HL-60 (cell line): ENCODE measurements at regions not wholly inside any gene's neighbourhood (a gene's known extent, or its start where the extent isn't known, plus 50 kb on each side); places are given as distances from the start of the nearest gene placed in this dataset.
"Not testable (repeated sequence)": the region's sequence is repeated elsewhere in the genome, so short reads cannot be mapped to it uniquely, and the experiment has no call there.

Source experiments
- DNase-seq, 2 experiments: peaks; one replicate each; pipeline ENCODE4 v3.0.0-alpha.2; 2010 to 2020; ENCODE audit warnings: low read depth in 1 of 2, low spot score in 1 of 2
- H3K27ac ChIP-seq: fragments of 250-450 bp; sonication (Bioruptor Pico); replicated peaks from 2 replicates; pipeline ENCODE4 v1.5.1; 2020; ENCODE audit warnings: mild to moderate bottlenecking, moderate library complexity
- H3K27me3 ChIP-seq: fragments of 250-450 bp; sonication (Bioruptor Pico); 2 replicates; pipeline ENCODE4 v1.5.1; 2021; ENCODE audit warnings: mild to moderate bottlenecking, moderate library complexity; ENCODE audit not compliant: insufficient read depth, poor library complexity, severe bottlenecking
- H3K4me3 ChIP-seq: replicated peaks from 2 replicates; pipeline ENCODE4 v1.5.1; 2011; ENCODE audit warnings: mild to moderate bottlenecking, control low read depth, low read length; ENCODE audit not compliant: insufficient read depth
- CTCF ChIP-seq: IDR thresholded peaks from one replicate; pipeline ENCODE4 v1.5.1; 2011; ENCODE audit warnings: low read length, control low read depth, inconsistent platforms; ENCODE audit not compliant: insufficient read depth
- GABPA ChIP-seq: IDR thresholded peaks from 2 replicates; pipeline ENCODE4 v1.6.1; 2012; ENCODE audit warnings: low read depth
- POLR2AphosphoS5 ChIP-seq: IDR thresholded peaks from 2 replicates; pipeline ENCODE4 v1.6.1; 2012; ENCODE audit warnings: low read depth
- REST ChIP-seq: IDR thresholded peaks from 2 replicates; pipeline ENCODE4 v1.6.1; 2012; ENCODE audit warnings: low read depth; ENCODE audit not compliant: insufficient replicate concordance
- SPI1 ChIP-seq: IDR thresholded peaks from 2 replicates; pipeline ENCODE4 v1.6.1; 2012; ENCODE audit warnings: low read depth, mild to moderate bottlenecking, borderline replicate concordance

- DNase-seq: no peak
- no peak overlapping the region for H3K27ac ChIP-seq
- no peaks in the 10 kb centered on the region for H3K27me3 ChIP-seq
- no peak overlapping the region for H3K4me3 ChIP-seq
- TF ChIP-seq POLR2AphosphoS5: no peak
- TF ChIP-seq SPI1: no peak
- no peak for TF ChIP-seq GABPA
- TF ChIP-seq CTCF: no peak
- TF ChIP-seq REST: no peak
Observed at GRCh38 chr13:63774133-63774532, 2358.5 kb upstream of the PCDH20 start.

GRCh38 chr13:63773476-63773875, 2357.8 kb upstream of the PCDH20 start:
- no peak for TF ChIP-seq REST
- no peak for TF ChIP-seq CTCF
- TF ChIP-seq SPI1: no peak
- no peak for TF ChIP-seq GABPA
- no peak for TF ChIP-seq POLR2AphosphoS5
- no peaks in the 10 kb centered on the region for H3K27me3 ChIP-seq
- DNase-seq: no peak
- H3K4me3 ChIP-seq: no peak overlapping the region
- H3K27ac ChIP-seq: no peak overlapping the region

- DNase-seq, H3K4me3 ChIP-seq, H3K27me3 ChIP-seq, H3K27ac ChIP-seq: not testable (repeated sequence)
Observed at GRCh38 chr13:63757683-63758082, 2342.0 kb upstream of the PCDH20 start.

GRCh38 chr13:63749857-63750256, 2334.2 kb upstream of the PCDH20 start:
- H3K27ac ChIP-seq, H3K4me3 ChIP-seq, DNase-seq, H3K27me3 ChIP-seq: not testable (repeated sequence)

- not testable (repeated sequence) for H3K4me3 ChIP-seq, H3K27ac ChIP-seq, DNase-seq, H3K27me3 ChIP-seq
Observed at GRCh38 chr13:63741814-63742101, 2326.1 kb upstream of the PCDH20 start.
